Islet of Langerhans (tissue), 1 donor: ENCODE measurements at regions not wholly inside any gene's neighbourhood (a gene's known extent, or its start where the extent isn't known, plus 50 kb on each side); places are given as distances from the start of the nearest gene placed in this dataset.
"Not testable (repeated sequence)": the region's sequence is repeated elsewhere in the genome, so short reads cannot be mapped to it uniquely, and the experiment has no call there.

Experiments used
- FAIRE-seq: peaks from one replicate; lab custom pipeline; 2011; peaks lifted over from hg19 to GRCh38; lab: Jason Lieb, UNC

- no peak for FAIRE-seq
These were observed 61.9 kb upstream of the LANCL2 start for GRCh38 chr7:55303220-55303619.

GRCh38 chr7:55304018-55304762 lies 60.9 kb upstream of the LANCL2 start:
- FAIRE-seq = no peak

DNA sequence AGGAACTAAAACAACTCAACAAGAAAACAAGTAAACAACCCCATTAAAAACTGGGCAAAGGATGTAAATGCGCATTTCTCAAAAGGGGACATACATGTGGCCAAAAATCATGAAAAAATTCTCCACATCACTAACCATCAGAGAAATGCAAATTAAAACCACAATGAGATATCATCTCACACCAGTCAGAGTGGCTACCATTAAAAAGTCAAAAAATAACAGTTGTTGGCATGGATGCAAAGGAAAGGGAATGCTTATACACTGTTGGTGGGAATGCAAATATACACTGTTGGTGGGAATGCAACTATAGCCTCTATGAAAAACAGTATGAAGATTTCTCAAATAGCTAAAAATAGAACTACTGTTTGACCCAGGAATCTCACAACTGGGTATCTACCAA lies 60.0 kb upstream of the LANCL2 start:
- no peak for FAIRE-seq

- FAIRE-seq = no peak
These were observed 58.8 kb upstream of the LANCL2 start for GRCh38 chr7:55306331-55306730.

DNA sequence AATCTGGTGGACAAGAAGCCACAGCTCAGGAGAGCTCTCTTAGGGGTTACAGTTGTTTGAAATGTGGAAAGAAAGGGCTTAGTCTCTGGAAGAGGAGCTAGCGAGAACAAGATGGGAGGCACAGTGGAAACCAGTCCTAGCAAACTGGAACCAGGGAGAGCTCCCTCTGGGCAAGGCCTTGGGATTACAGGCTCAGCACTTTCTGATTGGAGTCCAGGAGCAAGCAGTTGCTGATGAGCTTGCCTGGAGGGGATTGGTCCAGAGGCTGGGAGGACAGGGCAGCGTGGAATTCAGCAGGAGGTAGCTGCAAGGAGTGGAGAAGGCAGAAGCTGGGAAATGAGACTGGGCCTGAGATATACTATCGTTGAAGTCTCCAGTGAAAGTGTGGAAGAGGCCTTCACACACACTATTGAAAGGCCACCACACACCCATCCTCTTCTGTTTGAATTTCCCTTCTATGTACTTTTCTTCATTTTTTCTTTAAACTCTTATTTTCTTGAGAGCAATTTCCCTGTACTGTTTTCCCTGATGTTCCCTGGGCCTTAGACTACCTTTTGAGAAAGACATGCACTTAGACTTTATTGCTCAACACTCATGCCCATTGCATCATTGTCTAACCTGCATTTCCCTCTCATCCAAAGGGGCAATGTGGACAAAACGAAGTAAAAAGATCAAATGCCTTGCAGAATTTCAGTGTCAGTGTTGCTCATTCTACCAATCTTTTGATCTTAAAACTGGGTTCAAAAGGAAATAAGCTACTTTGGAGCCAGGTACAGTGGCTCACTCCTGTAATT lies 57.8 kb upstream of the LANCL2 start:
- FAIRE-seq = no peak

- no peak for FAIRE-seq
These were observed 56.8 kb upstream of the LANCL2 start for GRCh38 chr7:55308186-55308929.

DNA sequence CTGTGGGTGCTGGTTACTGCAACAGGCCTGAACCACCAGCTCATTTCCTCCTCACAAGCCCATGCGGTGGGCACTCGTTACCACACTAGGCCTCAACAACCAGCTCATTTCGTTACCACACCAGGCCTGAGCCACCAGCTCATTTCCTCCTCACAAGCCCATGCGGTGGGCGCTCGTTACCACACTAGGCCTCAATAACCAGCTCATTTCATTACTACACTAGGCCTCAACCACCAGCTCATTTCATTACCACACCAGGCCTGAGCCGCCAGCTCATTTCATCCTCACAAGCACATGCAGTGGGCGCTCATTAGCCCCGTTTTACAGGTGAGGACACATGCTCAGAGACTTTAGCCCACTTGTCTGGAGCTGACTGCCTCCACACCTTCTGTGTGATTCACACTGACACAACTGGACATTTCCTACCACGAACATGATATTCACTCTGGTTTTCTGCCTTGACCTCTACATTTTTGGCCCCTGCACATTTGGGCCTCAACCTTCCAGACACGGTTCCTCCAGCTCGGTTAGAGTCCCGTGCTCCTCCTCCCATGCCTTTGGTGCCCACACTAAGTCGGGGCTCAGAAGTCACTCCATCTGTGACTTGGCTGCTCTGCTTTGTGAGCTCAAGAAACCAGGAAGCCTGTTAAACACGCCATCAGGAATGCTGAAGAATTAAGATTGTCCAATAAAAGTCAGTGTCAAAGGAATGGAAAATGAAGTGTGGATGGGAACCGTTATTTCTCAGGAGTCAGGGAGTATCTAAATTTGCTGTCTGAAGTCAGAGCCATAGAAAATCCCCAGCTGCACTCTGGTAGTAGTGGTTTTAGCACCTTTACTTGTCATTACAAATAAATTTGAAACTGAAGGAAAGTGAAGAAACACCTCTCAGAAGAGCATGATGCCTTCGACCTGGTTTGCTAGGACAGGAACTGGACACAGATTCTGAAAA lies 55.8 kb upstream of the LANCL2 start:
- no peak for FAIRE-seq

DNA sequence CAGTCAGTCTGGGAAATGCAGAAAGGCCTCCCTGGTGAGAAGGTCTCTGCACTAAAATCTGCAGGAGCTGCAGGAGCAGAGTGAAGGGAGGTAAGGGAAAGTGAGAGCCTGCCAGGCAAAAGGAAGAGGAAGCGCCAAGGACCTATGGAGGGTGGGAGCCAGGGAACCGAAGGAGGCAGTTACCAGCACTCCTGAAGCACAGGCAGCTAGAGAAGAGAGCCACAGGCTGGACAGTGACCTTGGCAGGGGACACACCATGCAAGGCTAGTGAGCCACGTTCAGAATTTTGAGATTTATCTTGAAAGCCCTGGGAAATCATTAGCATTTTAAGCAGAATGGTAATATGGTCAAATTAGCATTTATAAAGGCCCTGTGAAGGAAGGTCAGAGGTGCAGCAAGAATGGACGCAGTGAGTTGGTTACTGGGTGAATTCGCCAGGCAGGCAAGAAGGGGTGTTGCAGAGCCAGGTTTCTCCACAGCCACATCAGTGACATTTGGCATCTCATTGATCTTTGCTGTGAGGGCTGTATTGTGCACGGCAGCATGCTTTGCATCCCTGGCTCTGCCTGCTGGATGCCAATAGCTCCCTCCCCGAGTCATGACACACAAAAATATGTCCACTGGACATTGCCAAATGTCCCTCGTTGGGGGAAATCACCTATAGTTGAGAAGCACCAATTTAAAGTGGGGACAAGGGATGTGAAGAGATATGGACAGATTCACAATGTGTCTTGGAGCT lies 54.7 kb upstream of the LANCL2 start:
- no peak for FAIRE-seq

DNA sequence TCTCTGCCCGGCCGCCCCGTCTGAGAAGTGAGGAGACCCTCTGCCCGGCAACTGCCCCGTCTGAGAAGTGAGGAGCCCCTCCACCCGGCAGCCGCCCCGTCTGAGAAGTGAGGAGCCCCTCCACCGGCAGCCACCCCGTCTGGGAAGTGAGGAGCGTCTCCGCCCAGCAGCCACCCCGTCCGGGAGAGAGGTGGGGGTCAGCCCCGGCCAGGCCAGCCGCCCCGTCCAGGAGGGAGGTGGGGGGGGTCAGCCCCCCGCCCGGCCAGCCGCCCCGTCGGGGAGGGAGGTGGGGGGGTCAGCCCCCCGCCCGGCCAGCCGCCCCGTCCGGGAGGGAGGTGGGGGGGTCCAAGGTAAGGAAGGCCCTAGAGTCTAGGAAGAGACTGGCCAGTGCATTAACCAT lies 53.2 kb upstream of the LANCL2 start:
- FAIRE-seq = not testable (repeated sequence)

- not testable (repeated sequence) for FAIRE-seq
These were observed 51.5 kb upstream of the LANCL2 start for GRCh38 chr7:55313671-55314070.

DNA sequence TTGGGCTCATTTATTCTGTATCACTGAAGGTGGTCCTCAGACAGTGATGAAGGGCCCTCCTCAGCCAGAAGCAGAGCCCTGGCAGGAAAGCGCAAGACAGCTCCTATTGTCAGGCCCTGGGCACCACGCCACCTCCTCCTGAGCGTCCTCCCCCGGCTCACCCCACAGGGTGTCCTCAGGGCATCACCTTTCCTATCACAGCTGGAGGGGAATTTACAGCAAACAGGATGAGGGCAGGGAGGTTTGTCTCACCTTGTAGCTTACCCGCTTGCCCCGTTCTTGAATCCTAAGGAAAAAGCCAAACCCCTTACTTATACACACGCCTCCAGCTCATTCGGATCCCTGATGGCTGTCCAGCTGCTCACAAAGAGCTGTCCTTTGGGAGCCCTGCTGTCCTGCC lies 50.2 kb upstream of the LANCL2 start:
- FAIRE-seq = no peak
